ENCODE measurements at regions not wholly inside any gene's neighbourhood (a gene's known extent, or its start where the extent isn't known, plus 50 kb on each side); places are given as distances from the start of the nearest gene placed in this dataset.
A peak's percentile ranks its signal among the peaks of the same experiment; 100 is the strongest.

- no peak for DNase-seq (ENCODE audit: unreplicated experiment)
- Mint-ChIP-seq H3K27ac (ENCODE audit: low read depth, unreplicated experiment) (no peak overlapping the region), H3K4me1 (ENCODE audit: insufficient read depth, unreplicated experiment) (no peaks in the 10 kb centered on the region), H3K9me3 (ENCODE audit: unreplicated experiment) (no peaks in the 10 kb centered on the region), H3K4me3 (ENCODE audit: unreplicated experiment) (no peak overlapping the region), H3K27me3 (ENCODE audit: insufficient read depth, unreplicated experiment) (no peaks in the 10 kb centered on the region), H3K36me3 (ENCODE audit: insufficient read depth, unreplicated experiment) (no peaks in the 10 kb centered on the region)
- intact Hi-C loops (cut with micrococcal nuclease) = no loop called here
- ChIA-PET CTCF (interaction anchor here (0.6 kb wide), 1 partner anchor 894 kb away, joined by 3 read pairs; no protein-coding TSS in a partner anchor), POLR2A (no interaction called here)
- TF ChIP-seq CTCF (IDR thresholded peaks at IDR 0.05; ENCODE audit: unreplicated experiment) = no peak
- no TSS peak for BruUV-seq (replicated peaks)
Measured at GRCh38 chr5:109522404-109522803, 112.6 kb upstream of the PJA2 start.

- Mint-ChIP-seq H3K4me1 (ENCODE audit: insufficient read depth, unreplicated experiment) (no peaks in the 10 kb centered on the region), H3K9me3 (ENCODE audit: unreplicated experiment) (no peaks in the 10 kb centered on the region), H3K27me3 (ENCODE audit: insufficient read depth, unreplicated experiment) (no peaks in the 10 kb centered on the region), H3K27ac (ENCODE audit: low read depth, unreplicated experiment) (no peak overlapping the region), H3K36me3 (ENCODE audit: insufficient read depth, unreplicated experiment) (no peaks in the 10 kb centered on the region), H3K4me3 (ENCODE audit: unreplicated experiment) (no peak overlapping the region)
- intact Hi-C loops (cut with micrococcal nuclease) = no loop called here
- no TSS peak for BruUV-seq (replicated peaks)
- ChIA-PET CTCF (interaction anchor here (1.0 kb wide), 1 partner anchor 14 kb away, joined by 3 read pairs; no protein-coding TSS in a partner anchor), POLR2A (no interaction called here)
- DNase-seq (ENCODE audit: unreplicated experiment) = no peak
- TF ChIP-seq CTCF (IDR thresholded peaks at IDR 0.05; ENCODE audit: unreplicated experiment) = no peak
Measured at GRCh38 chr5:109519416-109519815, 109.6 kb upstream of the PJA2 start.

- H3K4me1 Mint-ChIP-seq (ENCODE audit: insufficient read depth, unreplicated experiment) = no peaks in the 10 kb centered on the region
- TF ChIP-seq CTCF (IDR thresholded peaks at IDR 0.05; ENCODE audit: unreplicated experiment) = no peak
- H3K27ac Mint-ChIP-seq (ENCODE audit: low read depth, unreplicated experiment) = no peak overlapping the region
- no peaks in the 10 kb centered on the region for H3K27me3 Mint-ChIP-seq (ENCODE audit: insufficient read depth, unreplicated experiment)
- POLR2A ChIA-PET = no interaction called here
- H3K9me3 Mint-ChIP-seq (ENCODE audit: unreplicated experiment) = no peaks in the 10 kb centered on the region
- CTCF ChIA-PET = no interaction called here
- no peaks in the 10 kb centered on the region for H3K36me3 Mint-ChIP-seq (ENCODE audit: insufficient read depth, unreplicated experiment)
- intact Hi-C loops (cut with micrococcal nuclease) = no loop called here
- BruUV-seq (replicated peaks) = no TSS peak
- peak; percentile 20 for DNase-seq (ENCODE audit: unreplicated experiment)
- no peak overlapping the region for H3K4me3 Mint-ChIP-seq (ENCODE audit: unreplicated experiment)
Measured at GRCh38 chr5:109516390-109516789, 106.6 kb upstream of the PJA2 start.

- no peak for DNase-seq (ENCODE audit: unreplicated experiment)
- Mint-ChIP-seq H3K4me1 (ENCODE audit: insufficient read depth, unreplicated experiment) (no peaks in the 10 kb centered on the region), H3K27ac (ENCODE audit: low read depth, unreplicated experiment) (peak overlapping the region; percentile 37), H3K27me3 (ENCODE audit: insufficient read depth, unreplicated experiment) (no peaks in the 10 kb centered on the region), H3K9me3 (ENCODE audit: unreplicated experiment) (no peaks in the 10 kb centered on the region), H3K4me3 (ENCODE audit: unreplicated experiment) (no peak overlapping the region), H3K36me3 (ENCODE audit: insufficient read depth, unreplicated experiment) (no peaks in the 10 kb centered on the region)
- POLR2A ChIA-PET = no interaction called here
- intact Hi-C loops (cut with micrococcal nuclease) = no loop called here
- CTCF ChIA-PET = no interaction called here
- BruUV-seq (replicated peaks) = no TSS peak
- no peak for TF ChIP-seq CTCF (IDR thresholded peaks at IDR 0.05; ENCODE audit: unreplicated experiment)
Measured at GRCh38 chr5:109511980-109512734, 102.4 kb upstream of the PJA2 start.
